NCI-H2171 (cell line): ENCODE measurements at regions not wholly inside any gene's neighbourhood (a gene's known extent, or its start where the extent isn't known, plus 50 kb on each side); places are given as distances from the start of the nearest gene placed in this dataset.
"Not testable (repeated sequence)": the region's sequence is repeated elsewhere in the genome, so short reads cannot be mapped to it uniquely, and the experiment has no call there.

Source experiments
- DNase-seq: peaks from one replicate; lab custom pipeline; 2025; lab: John Stamatoyannopoulos, UW

GRCh38 chr2:10183146-10183675 lies 60.7 kb downstream of the RRM2 start:
- DNase-seq, result no peak

- no peak for DNase-seq
These were observed 61.9 kb downstream of the RRM2 start for GRCh38 chr2:10184421-10184820.

- no peak for DNase-seq
These were observed 62.5 kb downstream of the RRM2 start for GRCh38 chr2:10185046-10185445.

GRCh38 chr2:10185755-10186154 lies 63.2 kb downstream of the RRM2 start:
- no peak for DNase-seq

GRCh38 chr2:10186868-10187535 lies 64.5 kb downstream of the RRM2 start:
- DNase-seq, result no peak

- no peak for DNase-seq
These were observed 65.1 kb downstream of the RRM2 start for GRCh38 chr2:10187661-10188060.

GRCh38 chr2:10188211-10188610 lies 65.7 kb downstream of the RRM2 start:
- DNase-seq, result no peak

GRCh38 chr2:10188729-10189305 lies 66.3 kb downstream of the RRM2 start:
- no peak for DNase-seq

- DNase-seq, result no peak
These were observed 67.7 kb downstream of the RRM2 start for GRCh38 chr2:10190255-10190654.

- no peak for DNase-seq
These were observed 68.4 kb downstream of the RRM2 start for GRCh38 chr2:10190737-10191532.

- DNase-seq, result no peak
These were observed 69.0 kb downstream of the RRM2 start for GRCh38 chr2:10191554-10191953.

GRCh38 chr2:10192392-10193015 lies 70.0 kb downstream of the RRM2 start:
- no peak for DNase-seq

- DNase-seq, result no peak
These were observed 70.8 kb downstream of the RRM2 start for GRCh38 chr2:10193276-10193795.

GRCh38 chr2:10193851-10194820 lies 71.6 kb downstream of the RRM2 start:
- DNase-seq, result no peak

- DNase-seq, result no peak
These were observed 73.0 kb downstream of the RRM2 start for GRCh38 chr2:10195278-10196109.

GRCh38 chr2:10196110-10196892 lies 73.8 kb downstream of the RRM2 start:
- DNase-seq, result no peak

- no peak for DNase-seq
These were observed 74.6 kb downstream of the RRM2 start for GRCh38 chr2:10196948-10197696.

- DNase-seq, result no peak
These were observed 75.1 kb downstream of the RRM2 start for GRCh38 chr2:10197697-10198076.

- not testable (repeated sequence) for DNase-seq
These were observed 75.9 kb downstream of the RRM2 start for GRCh38 chr2:10198482-10198881.
